HG03060 (cell line): ENCODE measurements at regions not wholly inside any gene's neighbourhood (a gene's known extent, or its start where the extent isn't known, plus 50 kb on each side); places are given as distances from the start of the nearest gene placed in this dataset.
"Not testable (repeated sequence)": the region's sequence is repeated elsewhere in the genome, so short reads cannot be mapped to it uniquely, and the experiment has no call there.

ENCODE experiments used
- ATAC-seq: cut with Tn5 transposase; IDR thresholded peaks from one replicate; pipeline ENCODE4 v1.9.1; 2021; ENCODE audit warnings: low read depth, moderate number of reproducible peaks; ENCODE audit not compliant: unreplicated experiment

GRCh38 chr10:33796680-33797079 is 462.2 kb upstream of the NRP1 start:
- no peak for ATAC-seq

- ATAC-seq: no peak
Observed at GRCh38 chr10:33795529-33795928, 461.1 kb upstream of the NRP1 start.

- ATAC-seq: no peak
Observed at GRCh38 chr10:33794460-33794859, 460.0 kb upstream of the NRP1 start.

GRCh38 chr10:33793793-33794192 is 459.3 kb upstream of the NRP1 start:
- ATAC-seq: no peak

- ATAC-seq: no peak
Observed at GRCh38 chr10:33791272-33791660, 456.8 kb upstream of the NRP1 start.

- no peak for ATAC-seq
Observed at GRCh38 chr10:33790521-33791271, 456.2 kb upstream of the NRP1 start.

- ATAC-seq: no peak
Observed at GRCh38 chr10:33783557-33783956, 449.1 kb upstream of the NRP1 start.

- no peak for ATAC-seq
Observed at GRCh38 chr10:33783078-33783477, 448.6 kb upstream of the NRP1 start.

GRCh38 chr10:33781606-33782395 is 447.3 kb upstream of the NRP1 start:
- ATAC-seq: no peak

GRCh38 chr10:33780961-33781360 is 446.5 kb upstream of the NRP1 start:
- ATAC-seq: no peak

GRCh38 chr10:33777223-33777622 is 442.8 kb upstream of the NRP1 start:
- no peak for ATAC-seq

GRCh38 chr10:33776419-33777070 is 442.1 kb upstream of the NRP1 start:
- ATAC-seq: no peak

- no peak for ATAC-seq
Observed at GRCh38 chr10:33774857-33775256, 440.4 kb upstream of the NRP1 start.

- ATAC-seq: no peak
Observed at GRCh38 chr10:33773886-33774480, 439.5 kb upstream of the NRP1 start.

GRCh38 chr10:33773253-33773573 is 438.7 kb upstream of the NRP1 start:
- no peak for ATAC-seq

GRCh38 chr10:33772370-33773252 is 438.1 kb upstream of the NRP1 start:
- ATAC-seq: no peak

GRCh38 chr10:33771856-33772255 is 437.4 kb upstream of the NRP1 start:
- not testable (repeated sequence) for ATAC-seq

- no peak for ATAC-seq
Observed at GRCh38 chr10:33764694-33765185, 430.3 kb upstream of the NRP1 start.

GRCh38 chr10:33760056-33760943 is 425.8 kb upstream of the NRP1 start:
- ATAC-seq: no peak
